ENCODE measurements at regions not wholly inside any gene's neighbourhood (a gene's known extent, or its start where the extent isn't known, plus 50 kb on each side); places are given as distances from the start of the nearest gene placed in this dataset.

GRCh38 chr12:84656705-84657104 lies 255.9 kb downstream of the SLC6A15 start:
- CTCF ChIA-PET: interaction anchor here (0.7 kb wide), 1 partner anchor 82 kb away, joined by 3 read pairs; no protein-coding TSS in a partner anchor
- TF ChIP-seq ZNF610 (tag by site-specific recombination; IDR thresholded peaks at IDR 0.05; ENCODE audit: borderline replicate concordance): no peak
- no peak for TF ChIP-seq ZNF518A (tag by site-specific recombination; conservative IDR thresholded peaks at IDR 0.05; ENCODE audit: low read depth)
- 0 out of 2 replicates have a peak, but pooled peaks have one; percentile 36 for TF ChIP-seq TCF7L2 (IDR thresholded peaks at IDR 0.05; ENCODE audit: borderline replicate concordance, low read depth, low read length)
- POLR2A ChIA-PET: no interaction called here

GRCh38 chr12:84653482-84653881 lies 259.1 kb downstream of the SLC6A15 start:
- Histone ChIP-seq H3K4me3 (ENCODE audit: low read depth, low read length) (no peak overlapping the region), H3K9me3 (ENCODE audit: control insufficient read depth, insufficient read depth, low read depth, low read length) (no peaks in the 10 kb centered on the region), H3K4me1 (ENCODE audit: control insufficient read depth, insufficient read depth, low read length) (no peaks in the 10 kb centered on the region), H3K27ac (ENCODE audit: extremely low read depth, low read depth, low read length) (no peak overlapping the region), H3K36me3 (ENCODE audit: control insufficient read depth in 2 of 2, insufficient read depth in 1 of 2, low read length in 2 of 2) (no peaks in the 10 kb centered on the region)
- TF ChIP-seq ZNF645 (tag by site-specific recombination; IDR thresholded peaks at IDR 0.05) (no peak), ZNF777 (tag by site-specific recombination; IDR thresholded peaks at IDR 0.05; ENCODE audit: borderline replicate concordance) (no peak), ZNF48 (tag by site-specific recombination; IDR thresholded peaks at IDR 0.05) (no peak), PRDM2 (tag by site-specific recombination; IDR thresholded peaks at IDR 0.05; ENCODE audit: borderline replicate concordance) (no peak), ZNF26 (tag by site-specific recombination; IDR thresholded peaks at IDR 0.05) (no peak)
- POLR2A ChIA-PET: no interaction called here
- CTCF ChIA-PET: interaction anchor here (0.5 kb wide), 1 partner anchor 16 kb away, joined by 3 read pairs; no protein-coding TSS in a partner anchor

More at GRCh38 chr12:84656705-84657104, 255.9 kb downstream of the SLC6A15 start:
- H3K9me3 ChIP-seq (ENCODE audit: control insufficient read depth, insufficient read depth, low read depth, low read length): no peaks in the 10 kb centered on the region
- H3K27ac ChIP-seq (ENCODE audit: extremely low read depth, low read depth, low read length): no peak overlapping the region
- H3K36me3 ChIP-seq (ENCODE audit: control insufficient read depth in 2 of 2, insufficient read depth in 1 of 2, low read length in 2 of 2): no peaks in the 10 kb centered on the region
- H3K4me1 ChIP-seq (ENCODE audit: control insufficient read depth, insufficient read depth, low read length): peaks cover 4% of the 10 kb centered on the region; the same call in 1 of the 2 replicates
- H3K4me3 ChIP-seq (ENCODE audit: low read depth, low read length): no peak overlapping the region
